ENCODE measurements at regions not wholly inside any gene's neighbourhood (a gene's known extent, or its start where the extent isn't known, plus 50 kb on each side); places are given as distances from the start of the nearest gene placed in this dataset.
"Not testable (repeated sequence)": the region's sequence is repeated elsewhere in the genome, so short reads cannot be mapped to it uniquely, and the experiment has no call there.

GRCh38 chr11:67893487-67893886 is 110.4 kb downstream of the UNC93B1 start:
- H3F3A ChIP-seq (replicated peaks; ENCODE audit: low read depth); H3K27me3 Mint-ChIP-seq (ENCODE audit: insufficient read depth, low read depth, poor library complexity); H3K27ac Mint-ChIP-seq; H3K36me3 Mint-ChIP-seq (ENCODE audit: low read depth); H3K4me3 Mint-ChIP-seq; H3K4me3 ChIP-seq; ATAC-seq; H3K4me2 ChIP-seq; H3K27ac ChIP-seq (ENCODE audit: low read depth); H4K20me1 ChIP-seq (replicated peaks; ENCODE audit: insufficient read depth); H3K4me1 Mint-ChIP-seq; DNase-seq (ENCODE audit: low spot score); H3K36me3 ChIP-seq (ENCODE audit: insufficient read depth); H2AFZ ChIP-seq; H3K27me3 ChIP-seq (ENCODE audit: insufficient read depth); H3K79me2 ChIP-seq (replicated peaks; ENCODE audit: insufficient read depth); H3K4me1 ChIP-seq (ENCODE audit: insufficient read depth); H3K9me2 ChIP-seq (ENCODE audit: insufficient read depth): not testable (repeated sequence)
- peaks cover 16% of the 10 kb centered on the region for H3K9me3 Mint-ChIP-seq

GRCh38 chr11:67889646-67890045 is 114.3 kb downstream of the UNC93B1 start:
- H3F3A ChIP-seq (replicated peaks; ENCODE audit: low read depth); H2AFZ ChIP-seq; H3K27me3 ChIP-seq (ENCODE audit: insufficient read depth); H3K79me2 ChIP-seq (replicated peaks; ENCODE audit: insufficient read depth); H3K27ac Mint-ChIP-seq; H3K27ac ChIP-seq (ENCODE audit: low read depth); H3K27me3 Mint-ChIP-seq (ENCODE audit: insufficient read depth, low read depth, poor library complexity); H3K4me3 ChIP-seq; H3K4me3 Mint-ChIP-seq; H3K36me3 Mint-ChIP-seq (ENCODE audit: low read depth); H3K4me1 ChIP-seq (ENCODE audit: insufficient read depth); H3K9me2 ChIP-seq (ENCODE audit: insufficient read depth); ATAC-seq; DNase-seq (ENCODE audit: low spot score); H3K4me2 ChIP-seq; H3K36me3 ChIP-seq (ENCODE audit: insufficient read depth); H4K20me1 ChIP-seq (replicated peaks; ENCODE audit: insufficient read depth): not testable (repeated sequence)
- Mint-ChIP-seq H3K4me1 (peaks cover 24% of the 10 kb centered on the region), H3K9me3 (peaks cover 16% of the 10 kb centered on the region)

- not testable (repeated sequence) for H3K4me2 ChIP-seq; H3K27ac ChIP-seq (ENCODE audit: low read depth); H3K27me3 ChIP-seq (ENCODE audit: insufficient read depth); H3K4me3 ChIP-seq; H3F3A ChIP-seq (replicated peaks; ENCODE audit: low read depth); ATAC-seq; H3K4me3 Mint-ChIP-seq; H3K4me1 ChIP-seq (ENCODE audit: insufficient read depth); H3K36me3 ChIP-seq (ENCODE audit: insufficient read depth); H3K27me3 Mint-ChIP-seq (ENCODE audit: insufficient read depth, low read depth, poor library complexity); H3K9me2 ChIP-seq (ENCODE audit: insufficient read depth); DNase-seq (ENCODE audit: low spot score); H3K9me3 Mint-ChIP-seq; H4K20me1 ChIP-seq (replicated peaks; ENCODE audit: insufficient read depth); H3K36me3 Mint-ChIP-seq (ENCODE audit: low read depth); H3K27ac Mint-ChIP-seq; H3K79me2 ChIP-seq (replicated peaks; ENCODE audit: insufficient read depth); H2AFZ ChIP-seq
- peaks cover 34% of the 10 kb centered on the region for H3K4me1 Mint-ChIP-seq
Observed at GRCh38 chr11:67888056-67888455, 115.8 kb downstream of the UNC93B1 start.

- not testable (repeated sequence) for H2AFZ ChIP-seq; H3K27me3 Mint-ChIP-seq (ENCODE audit: insufficient read depth, low read depth, poor library complexity); H3K4me3 ChIP-seq; H3K4me3 Mint-ChIP-seq; H4K20me1 ChIP-seq (replicated peaks; ENCODE audit: insufficient read depth); H3K4me2 ChIP-seq; H3K27ac Mint-ChIP-seq; H3K79me2 ChIP-seq (replicated peaks; ENCODE audit: insufficient read depth); H3K27ac ChIP-seq (ENCODE audit: low read depth); H3K9me2 ChIP-seq (ENCODE audit: insufficient read depth); H3K4me1 ChIP-seq (ENCODE audit: insufficient read depth); H3K36me3 ChIP-seq (ENCODE audit: insufficient read depth); H3K36me3 Mint-ChIP-seq (ENCODE audit: low read depth); ATAC-seq; DNase-seq (ENCODE audit: low spot score); H3K9me3 Mint-ChIP-seq; H3K27me3 ChIP-seq (ENCODE audit: insufficient read depth); H3F3A ChIP-seq (replicated peaks; ENCODE audit: low read depth)
- H3K4me1 Mint-ChIP-seq = peaks cover 34% of the 10 kb centered on the region
Observed at GRCh38 chr11:67886672-67887071, 117.2 kb downstream of the UNC93B1 start.

GRCh38 chr11:67886207-67886606 is 117.7 kb downstream of the UNC93B1 start:
- not testable (repeated sequence) for H3K79me2 ChIP-seq (replicated peaks; ENCODE audit: insufficient read depth); H2AFZ ChIP-seq; H3K4me3 Mint-ChIP-seq; H3K4me3 ChIP-seq; H3F3A ChIP-seq (replicated peaks; ENCODE audit: low read depth); H3K36me3 ChIP-seq (ENCODE audit: insufficient read depth); H3K27ac Mint-ChIP-seq; H3K27me3 Mint-ChIP-seq (ENCODE audit: insufficient read depth, low read depth, poor library complexity); ATAC-seq; H3K9me2 ChIP-seq (ENCODE audit: insufficient read depth); H3K4me2 ChIP-seq; H3K9me3 Mint-ChIP-seq; H3K36me3 Mint-ChIP-seq (ENCODE audit: low read depth); H3K4me1 ChIP-seq (ENCODE audit: insufficient read depth); H4K20me1 ChIP-seq (replicated peaks; ENCODE audit: insufficient read depth); DNase-seq (ENCODE audit: low spot score); H3K27me3 ChIP-seq (ENCODE audit: insufficient read depth); H3K27ac ChIP-seq (ENCODE audit: low read depth)
- H3K4me1 Mint-ChIP-seq = peaks cover 34% of the 10 kb centered on the region

- H3K27me3 Mint-ChIP-seq (ENCODE audit: insufficient read depth, low read depth, poor library complexity); H3K4me3 Mint-ChIP-seq; H3K36me3 ChIP-seq (ENCODE audit: insufficient read depth); H3K79me2 ChIP-seq (replicated peaks; ENCODE audit: insufficient read depth); H3K27ac Mint-ChIP-seq; H3K4me1 ChIP-seq (ENCODE audit: insufficient read depth); H3K27ac ChIP-seq (ENCODE audit: low read depth); DNase-seq (ENCODE audit: low spot score); H2AFZ ChIP-seq; H3K36me3 Mint-ChIP-seq (ENCODE audit: low read depth); H3K4me3 ChIP-seq; H3K9me3 Mint-ChIP-seq; H4K20me1 ChIP-seq (replicated peaks; ENCODE audit: insufficient read depth); H3K9me2 ChIP-seq (ENCODE audit: insufficient read depth); ATAC-seq; H3K27me3 ChIP-seq (ENCODE audit: insufficient read depth); H3F3A ChIP-seq (replicated peaks; ENCODE audit: low read depth); H3K4me2 ChIP-seq: not testable (repeated sequence)
- peaks cover 34% of the 10 kb centered on the region for H3K4me1 Mint-ChIP-seq
Observed at GRCh38 chr11:67885574-67885973, 118.3 kb downstream of the UNC93B1 start.

GRCh38 chr11:67884761-67885558 is 118.9 kb downstream of the UNC93B1 start:
- H3K27me3 Mint-ChIP-seq (ENCODE audit: insufficient read depth, low read depth, poor library complexity); ATAC-seq; H2AFZ ChIP-seq; H3K9me2 ChIP-seq (ENCODE audit: insufficient read depth); H4K20me1 ChIP-seq (replicated peaks; ENCODE audit: insufficient read depth); H3K27ac ChIP-seq (ENCODE audit: low read depth); H3F3A ChIP-seq (replicated peaks; ENCODE audit: low read depth); H3K27ac Mint-ChIP-seq; H3K4me2 ChIP-seq; H3K36me3 Mint-ChIP-seq (ENCODE audit: low read depth); H3K4me3 ChIP-seq; H3K4me1 ChIP-seq (ENCODE audit: insufficient read depth); H3K27me3 ChIP-seq (ENCODE audit: insufficient read depth); H3K79me2 ChIP-seq (replicated peaks; ENCODE audit: insufficient read depth); H3K4me3 Mint-ChIP-seq; H3K36me3 ChIP-seq (ENCODE audit: insufficient read depth); H3K9me3 Mint-ChIP-seq: not testable (repeated sequence)
- DNase-seq (ENCODE audit: low spot score) = peak; percentile 12
- H3K4me1 Mint-ChIP-seq = peaks cover 34% of the 10 kb centered on the region

Measured in GM23338 (cell line).